Putamen (tissue), 1 donor: ENCODE measurements at regions not wholly inside any gene's neighbourhood (a gene's known extent, or its start where the extent isn't known, plus 50 kb on each side); places are given as distances from the start of the nearest gene placed in this dataset.

Experiments
- DNase-seq: peaks from one replicate; pipeline ENCODE4 v3.0.0-alpha.2; 2016; ENCODE audit warnings: low spot score

DNA sequence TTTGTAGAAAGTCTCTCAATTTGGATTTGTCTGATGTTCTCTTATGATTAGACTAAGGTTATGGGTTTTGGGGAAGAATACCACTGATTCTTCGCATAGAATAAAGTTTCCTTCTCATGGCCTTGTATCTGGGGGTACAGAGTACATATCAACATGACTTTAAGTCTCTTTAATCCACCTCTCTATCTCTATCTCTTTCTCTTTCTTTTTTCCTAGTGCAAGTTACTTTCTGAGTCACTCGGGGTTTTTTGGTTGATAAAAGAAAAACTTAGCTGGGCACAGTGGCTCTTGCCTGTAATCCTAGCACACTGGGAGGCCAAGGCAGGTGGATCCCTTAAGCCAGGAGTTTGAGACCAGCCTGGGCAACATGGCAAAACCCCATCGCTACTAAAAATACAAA is 100.1 kb upstream of the MAP4K3 start:
- DNase-seq = no peak

DNA sequence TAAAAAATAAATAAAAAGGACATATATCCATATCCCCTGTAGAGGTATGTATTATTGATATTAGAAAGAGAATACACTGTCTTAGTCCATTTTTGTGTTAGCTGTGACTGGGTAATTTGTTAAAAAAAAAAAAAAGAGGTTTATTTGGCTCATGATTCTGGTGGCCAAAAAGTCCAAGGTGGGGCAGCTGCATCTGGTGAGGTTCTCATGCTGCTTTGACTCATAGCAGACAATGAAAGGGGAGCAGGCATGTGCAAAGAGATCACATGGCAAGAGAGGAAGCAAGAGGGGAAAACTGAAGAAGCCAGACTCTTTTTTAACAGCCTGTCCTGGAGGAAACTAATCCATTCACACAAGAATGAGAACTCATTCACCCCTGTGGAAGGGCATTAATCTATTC is 101.6 kb upstream of the MAP4K3 start:
- no peak for DNase-seq

DNA sequence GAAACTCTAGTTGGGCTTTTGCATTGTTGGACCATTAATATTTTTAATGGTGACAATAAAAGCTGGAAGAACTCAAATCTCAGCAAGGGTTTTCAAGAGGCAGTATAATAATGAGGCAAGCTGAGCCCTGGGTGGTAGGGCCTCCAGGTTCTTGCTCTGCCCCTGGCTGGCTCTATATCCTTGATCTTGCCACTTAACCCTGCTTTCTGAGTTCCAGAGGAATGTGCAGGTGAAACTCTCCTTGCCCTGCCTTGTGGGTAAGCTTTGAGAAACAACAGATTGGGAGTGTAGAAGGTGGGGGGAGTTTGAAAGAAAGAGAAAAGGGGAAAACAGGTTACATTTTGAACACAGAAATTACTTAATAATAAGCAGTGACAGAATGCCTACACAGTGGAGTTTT is 103.3 kb upstream of the MAP4K3 start:
- no peak for DNase-seq

DNA sequence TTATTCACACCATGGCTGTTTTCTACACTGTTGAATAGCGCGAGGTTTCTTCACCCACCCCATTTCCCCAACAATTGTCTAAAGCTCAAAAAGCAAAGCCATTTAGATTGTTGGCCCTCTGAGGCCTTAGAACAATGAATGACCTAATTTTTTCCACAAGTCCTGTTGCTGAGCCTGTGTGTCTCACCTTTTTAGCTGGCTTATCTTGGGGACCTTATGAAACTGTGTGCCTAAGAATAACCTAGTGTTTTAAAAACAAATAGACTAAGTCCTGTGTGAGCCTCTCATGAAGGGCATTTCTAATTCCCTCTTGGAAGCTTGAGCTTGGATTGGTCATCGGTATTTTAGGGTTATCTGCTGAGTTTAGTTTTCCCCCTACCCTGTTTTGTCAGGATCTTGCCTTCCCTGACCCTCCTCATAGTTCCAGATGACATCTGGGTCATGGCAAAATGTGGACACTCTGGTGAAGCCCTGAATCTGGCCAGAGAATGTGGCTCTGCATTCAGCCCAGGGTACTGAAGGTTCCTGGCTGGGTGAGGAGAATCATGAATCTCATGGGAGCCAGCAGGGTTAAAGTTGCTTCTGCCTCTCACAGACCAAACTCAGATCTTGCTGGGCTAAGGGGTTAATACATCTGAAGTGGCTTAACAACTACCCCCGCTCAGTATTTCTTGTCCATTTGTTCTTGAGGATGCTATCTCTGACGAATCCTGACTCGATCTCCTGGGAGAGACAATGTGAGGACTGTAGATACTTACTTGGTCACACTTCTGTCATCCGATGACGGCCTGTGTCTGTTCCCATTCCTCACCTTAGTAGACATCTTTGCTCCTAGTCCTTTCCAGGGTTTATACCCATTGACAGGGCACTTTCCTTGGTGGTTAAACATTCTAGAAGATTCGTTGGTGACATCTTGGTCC is 104.2 kb upstream of the MAP4K3 start:
- no peak for DNase-seq

DNA sequence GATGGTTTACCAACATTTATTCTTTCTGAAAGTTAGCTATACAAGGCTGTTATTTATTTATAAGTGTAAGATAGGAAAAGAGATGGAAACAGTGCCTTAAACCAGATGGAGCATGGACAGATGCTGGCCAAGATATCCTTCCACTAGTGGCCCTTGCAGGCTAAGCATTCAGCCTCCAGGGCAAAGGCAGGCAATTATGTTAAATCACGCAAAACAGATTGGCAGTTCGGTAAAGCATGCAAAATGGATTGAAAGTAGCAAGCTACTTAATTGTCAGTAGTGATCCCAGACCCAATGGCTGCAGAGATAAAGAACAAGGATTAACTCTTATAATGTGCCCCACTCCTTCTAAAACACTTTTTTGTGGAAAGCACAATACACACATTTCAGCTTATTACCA is 105.4 kb upstream of the MAP4K3 start:
- DNase-seq = no peak

- DNase-seq = no peak
Measured at GRCh38 chr2:39545957-39546356, 108.9 kb upstream of the MAP4K3 start.

DNA sequence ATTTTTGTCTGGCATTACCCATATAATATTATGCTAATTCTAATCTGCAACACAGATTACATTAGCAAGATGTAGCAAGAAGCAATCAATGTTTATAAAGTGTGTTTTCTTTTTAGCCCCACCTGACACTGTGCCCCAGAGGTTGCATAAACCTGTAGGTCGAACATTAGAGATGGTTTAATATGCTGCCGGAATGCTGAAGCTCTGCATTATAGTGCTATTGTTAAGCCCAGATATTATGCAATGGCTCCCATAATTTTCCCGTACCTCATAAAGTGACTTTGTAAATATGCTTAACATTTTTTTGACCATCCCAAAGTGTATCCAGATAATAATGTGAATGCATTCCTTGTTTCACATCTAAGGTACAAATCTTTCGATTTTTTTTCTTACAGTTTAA is 109.3 kb upstream of the MAP4K3 start:
- DNase-seq = no peak

DNA sequence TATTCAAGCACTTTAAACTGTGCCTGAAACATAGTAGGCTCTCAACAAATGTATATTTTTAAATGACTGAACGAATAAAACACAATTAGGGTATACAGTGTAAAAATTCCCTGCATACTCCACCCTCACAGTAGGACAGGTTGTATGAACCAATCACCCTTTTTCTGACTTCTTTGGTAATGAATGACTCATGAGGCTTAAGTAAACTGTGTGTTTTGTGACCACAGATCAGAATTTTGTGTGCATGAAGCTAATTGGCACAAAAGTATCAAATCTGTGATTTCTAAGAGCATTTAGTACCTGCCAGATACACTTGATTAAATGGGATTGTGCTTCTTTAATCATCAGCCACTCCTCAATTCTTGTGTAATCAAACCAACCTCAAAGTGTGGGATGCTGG is 109.9 kb upstream of the MAP4K3 start:
- DNase-seq = no peak

DNA sequence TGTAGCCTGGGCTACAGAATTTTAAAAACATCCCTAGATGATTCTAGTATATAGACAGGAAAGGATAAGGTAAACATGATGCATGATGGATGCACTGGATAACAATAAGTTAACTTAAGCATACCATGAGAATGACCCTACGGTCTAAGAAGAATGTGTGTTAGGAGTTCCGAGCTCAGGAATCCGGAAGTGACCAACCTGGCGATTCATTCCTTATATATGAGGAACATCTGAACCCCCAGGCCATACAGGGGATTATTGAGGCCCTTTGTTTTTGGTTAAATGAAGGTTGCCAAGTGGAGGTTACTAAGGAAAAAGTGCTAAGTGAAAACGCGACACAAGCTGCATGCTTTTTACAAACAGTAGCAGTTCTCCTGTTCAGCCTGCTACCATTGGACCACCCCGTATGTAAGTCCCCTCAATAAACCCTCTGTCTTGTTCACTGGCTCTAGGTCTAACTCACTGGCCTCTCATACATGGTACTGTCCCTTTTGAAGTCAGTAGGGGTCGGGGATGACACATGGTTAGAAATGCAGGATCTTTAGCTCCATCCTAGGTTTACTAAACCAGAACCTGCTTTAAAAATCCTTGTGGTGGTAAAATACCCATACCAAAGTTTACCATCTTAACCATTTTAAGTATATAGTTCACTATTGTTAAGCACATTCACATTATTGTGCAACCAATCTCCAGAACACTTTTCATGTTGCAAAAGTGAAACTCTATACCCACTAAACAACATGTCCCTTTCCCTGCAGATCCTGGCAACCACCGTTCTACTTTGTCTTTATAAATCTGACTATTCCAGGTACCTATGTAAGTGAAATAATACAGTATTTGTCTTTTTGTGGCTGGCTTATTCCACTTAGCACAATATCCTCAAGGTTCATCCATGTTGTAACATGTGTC is 111.0 kb upstream of the MAP4K3 start:
- no peak for DNase-seq

GRCh38 chr2:39549000-39549399 is 111.9 kb upstream of the MAP4K3 start:
- no peak for DNase-seq

GRCh38 chr2:39549718-39550464 is 112.8 kb upstream of the MAP4K3 start:
- no peak for DNase-seq

DNA sequence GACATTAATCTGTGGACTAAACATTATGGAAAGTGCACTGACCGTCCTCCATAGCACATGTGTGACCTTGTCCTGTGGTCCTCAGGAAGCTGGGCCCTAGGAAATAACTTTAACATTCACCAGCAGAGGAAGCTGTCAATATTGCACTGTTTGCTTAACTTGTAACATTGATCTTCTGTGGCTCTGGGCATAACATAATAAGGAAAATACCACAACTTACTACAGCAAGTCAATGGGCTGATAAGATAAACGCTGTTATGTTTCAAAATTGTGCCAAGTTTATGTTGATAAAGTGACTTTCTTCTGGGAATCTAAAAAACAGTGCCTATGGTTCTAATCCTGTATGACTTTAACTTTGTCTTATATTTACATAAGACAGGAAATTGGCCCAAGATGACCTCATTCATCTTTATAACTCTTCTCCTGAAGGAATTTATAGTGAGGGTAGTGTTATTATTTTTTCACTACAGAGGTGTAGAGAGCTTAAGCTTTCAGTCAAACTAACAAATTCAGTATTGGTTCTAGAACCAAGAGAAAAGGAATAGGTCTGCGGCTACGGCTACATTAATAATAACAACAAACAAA is 113.7 kb upstream of the MAP4K3 start:
- DNase-seq = no peak

DNA sequence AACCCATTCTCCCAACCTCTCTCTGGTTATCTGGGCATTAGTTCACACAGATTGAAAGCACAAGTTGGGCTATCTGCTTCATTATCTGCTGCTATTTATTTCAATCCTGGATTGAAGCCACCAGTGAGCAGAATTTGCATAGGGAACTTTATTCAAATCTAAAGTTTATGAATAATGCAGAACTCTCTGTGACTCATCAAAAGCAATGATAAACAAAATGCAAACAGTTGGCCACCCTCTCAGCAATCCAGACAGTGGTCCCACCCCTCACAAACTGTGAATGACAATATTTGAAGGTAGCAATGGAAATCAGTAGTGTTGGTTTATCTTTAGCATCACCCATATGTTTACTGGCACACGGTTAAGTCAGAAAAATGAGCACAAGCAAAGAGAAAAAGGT is 106.8 kb upstream of the TMEM178A start:
- no peak for DNase-seq

- DNase-seq = no peak
Measured at GRCh38 chr2:39563572-39563971, 102.1 kb upstream of the TMEM178A start.

- DNase-seq = no peak
Measured at GRCh38 chr2:39567507-39567906, 98.2 kb upstream of the TMEM178A start.

GRCh38 chr2:39568116-39568515 is 97.6 kb upstream of the TMEM178A start:
- no peak for DNase-seq

DNA sequence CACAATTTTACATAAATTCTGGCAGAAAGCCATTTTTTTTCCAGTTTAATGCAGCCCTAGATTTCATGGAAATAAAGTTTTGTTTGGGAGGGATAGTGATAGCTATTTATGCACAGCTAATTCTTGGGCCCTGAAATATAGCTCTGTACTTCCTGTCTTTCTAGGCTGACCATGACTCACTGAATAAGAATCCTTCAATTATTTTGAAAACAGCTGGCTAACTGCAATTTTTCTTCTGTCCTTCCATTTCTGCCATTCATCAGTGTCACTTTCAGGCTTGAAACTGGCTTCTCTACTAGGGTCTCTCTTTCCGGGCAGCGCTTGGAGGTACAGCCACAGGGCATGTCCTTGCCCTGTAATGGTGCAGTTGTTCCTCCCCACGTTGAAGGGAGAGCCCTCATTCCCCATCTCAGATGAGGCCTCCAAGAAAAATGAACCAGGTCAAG is 97.1 kb upstream of the TMEM178A start:
- no peak for DNase-seq

GRCh38 chr2:39570130-39570555 is 95.6 kb upstream of the TMEM178A start:
- no peak for DNase-seq

DNA sequence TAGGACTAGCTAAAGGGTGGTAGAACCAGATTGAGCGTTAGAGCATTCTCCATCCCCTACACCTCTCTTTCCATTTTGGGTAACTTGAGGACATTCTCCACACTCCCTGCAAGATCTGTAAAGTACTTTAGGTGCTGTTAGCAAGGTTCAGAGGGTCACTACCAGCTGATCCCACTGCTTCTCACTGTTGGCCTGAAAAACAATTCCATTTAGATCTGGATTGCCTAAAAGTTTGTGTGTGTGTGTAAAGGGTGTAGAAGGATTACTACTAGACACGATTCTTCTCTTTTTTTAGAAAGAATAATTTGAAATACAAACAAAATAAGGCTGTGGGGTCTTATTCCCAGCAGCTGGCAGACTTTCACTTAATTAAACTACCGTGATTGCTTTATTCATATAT is 95.1 kb upstream of the TMEM178A start:
- no peak for DNase-seq

GRCh38 chr2:39571111-39571731 is 94.5 kb upstream of the TMEM178A start:
- peak; percentile 52 for DNase-seq

DNA sequence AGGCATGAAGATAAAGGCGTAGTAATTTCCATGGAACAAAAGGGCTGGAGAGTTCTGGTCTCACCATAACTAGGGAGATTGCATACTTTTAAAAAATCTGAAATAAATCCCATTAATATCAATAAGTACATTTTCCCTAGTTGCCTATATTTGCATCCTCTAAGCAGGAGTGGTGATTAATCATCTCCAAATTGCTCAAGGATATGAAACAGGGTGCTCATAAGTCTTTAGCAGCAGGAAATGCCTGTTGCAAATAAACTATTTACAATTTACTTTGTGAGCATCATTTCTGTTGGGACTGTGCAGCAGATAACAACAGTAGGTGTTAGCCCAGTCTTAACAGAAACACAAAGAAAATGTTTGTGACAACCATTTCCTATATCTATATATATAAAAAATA is 92.4 kb upstream of the TMEM178A start:
- no peak for DNase-seq
